Smooth muscle cell (in vitro differentiated cells): ENCODE measurements at regions not wholly inside any gene's neighbourhood (a gene's known extent, or its start where the extent isn't known, plus 50 kb on each side); places are given as distances from the start of the nearest gene placed in this dataset.

Experiments used
- DNase-seq: peaks from one replicate; lab custom pipeline; 2025; ENCODE audit not compliant: unreplicated experiment; lab: John Stamatoyannopoulos, UW
- H2AFZ ChIP-seq: fragments of 200-600 bp; sonication (generic); 2 replicates; pipeline ENCODE4 v1.6.0; 2016; ENCODE audit warnings: antibody characterized with exemption, low read depth, mild to moderate bottlenecking
- H3F3A ChIP-seq: fragments of 200-600 bp; sonication (generic); 2 replicates; pipeline ENCODE4 v1.6.0; 2017; ENCODE audit warnings: antibody characterized with exemption, low read depth
- H3K27ac ChIP-seq: fragments of 200-600 bp; sonication (generic); 2 replicates; pipeline ENCODE4 v1.5.1; 2016; ENCODE audit warnings: low read depth, mild to moderate bottlenecking
- H3K27me3 ChIP-seq: fragments of 200-600 bp; sonication (generic); 2 replicates; pipeline ENCODE4 v1.6.1; 2016; ENCODE audit warnings: low read depth, mild to moderate bottlenecking
- H3K36me3 ChIP-seq: fragments of 200-600 bp; sonication (generic); 2 replicates; pipeline ENCODE4 v1.5.1; 2016; ENCODE audit warnings: low read depth
- H3K4me1 ChIP-seq: fragments of 200-600 bp; sonication (generic); 2 replicates; pipeline ENCODE4 v1.5.1; 2016; ENCODE audit warnings: low read depth
- H3K4me2 ChIP-seq: fragments of 200-600 bp; sonication (generic); 2 replicates; pipeline ENCODE4 v1.6.0; 2016; ENCODE audit warnings: mild to moderate bottlenecking
- H3K4me3 ChIP-seq: fragments of 200-600 bp; sonication (generic); 2 replicates; pipeline ENCODE4 v1.5.1; 2016; ENCODE audit warnings: mild to moderate bottlenecking
- H3K79me2 ChIP-seq: fragments of 200-600 bp; sonication (generic); 2 replicates; pipeline ENCODE4 v1.6.0; 2016; ENCODE audit warnings: low read depth, mild to moderate bottlenecking
- H3K9ac ChIP-seq: fragments of 200-600 bp; sonication (generic); 2 replicates; pipeline ENCODE4 v1.6.0; 2016; ENCODE audit warnings: low read depth
- H3K9me3 ChIP-seq: fragments of 200-600 bp; sonication (generic); replicated peaks from 2 replicates; pipeline ENCODE4 v1.5.1; 2016; ENCODE audit warnings: low read depth
- H4K20me1 ChIP-seq: fragments of 200-600 bp; sonication (generic); 2 replicates; pipeline ENCODE4 v1.6.0; 2016; ENCODE audit warnings: low read depth
- CTCF ChIP-seq: fragments of 200-600 bp; sonication (generic); IDR thresholded peaks from 2 replicates; pipeline ENCODE4 v1.5.1; 2017; ENCODE audit warnings: borderline replicate concordance, mild to moderate bottlenecking, antibody characterized with exemption; ENCODE audit not compliant: insufficient read depth, poor library complexity, severe bottlenecking
- WGBS: methylation state at CpG from one replicate; pipeline ENCODE4 v1.1.7; 2016; ENCODE audit warnings: low lambda C conversion rate; 5-methylcytosine and 5-hydroxymethylcytosine counted together

GRCh38 chr5:142222225-142222865 is 102.5 kb downstream of the SPRY4 start:
- H3K27me3 ChIP-seq: no peaks in the 10 kb centered on the region
- H3K9ac ChIP-seq: no peak overlapping the region
- H3K9me3 ChIP-seq: no peaks in the 10 kb centered on the region
- no peaks in the 10 kb centered on the region for H3K79me2 ChIP-seq
- no peak overlapping the region for H3K27ac ChIP-seq
- no peak for TF ChIP-seq CTCF
- no peak for DNase-seq
- H3F3A ChIP-seq: no peaks in the 10 kb centered on the region
- peaks cover 7% of the 10 kb centered on the region for H3K4me1 ChIP-seq
- H2AFZ ChIP-seq: no peak overlapping the region
- whole genome bisulfite sequencing: 85% methylated on average over 14 of the region's 14 CpGs
- no peaks in the 10 kb centered on the region for H3K36me3 ChIP-seq
- no peaks in the 10 kb centered on the region for H4K20me1 ChIP-seq
- H3K4me2 ChIP-seq: no peak overlapping the region
- no peak overlapping the region for H3K4me3 ChIP-seq

- Histone ChIP-seq H3K27ac (no peak overlapping the region), H3K79me2 (no peaks in the 10 kb centered on the region), H3K27me3 (no peaks in the 10 kb centered on the region), H3F3A (no peaks in the 10 kb centered on the region), H3K4me3 (no peak overlapping the region), H3K4me2 (peak overlapping the region; percentile 37), H3K9me3 (no peaks in the 10 kb centered on the region), H4K20me1 (no peaks in the 10 kb centered on the region), H3K4me1 (peaks cover 7% of the 10 kb centered on the region), H3K9ac (no peak overlapping the region), H2AFZ (peak overlapping the region; percentile 15), H3K36me3 (no peaks in the 10 kb centered on the region)
- WGBS: 72% methylated on average over 11 of the region's 11 CpGs
- DNase-seq: no peak
- no peak for TF ChIP-seq CTCF
Observed at GRCh38 chr5:142221091-142221860, 103.5 kb downstream of the SPRY4 start.

GRCh38 chr5:142219146-142219545 is 105.7 kb downstream of the SPRY4 start:
- Histone ChIP-seq H3K9ac (no peak overlapping the region), H3K27me3 (no peaks in the 10 kb centered on the region), H3K4me1 (no peaks in the 10 kb centered on the region), H3K4me2 (no peak overlapping the region), H4K20me1 (no peaks in the 10 kb centered on the region), H3K27ac (peak overlapping the region; percentile 43), H3K4me3 (no peak overlapping the region), H3K9me3 (no peaks in the 10 kb centered on the region), H3F3A (no peaks in the 10 kb centered on the region), H3K36me3 (no peaks in the 10 kb centered on the region), H3K79me2 (no peaks in the 10 kb centered on the region), H2AFZ (no peak overlapping the region)
- no peak for TF ChIP-seq CTCF
- WGBS: 77% methylated on average over 7 of the region's 7 CpGs
- no peak for DNase-seq
